NCI-H2107 (cell line): ENCODE measurements at regions not wholly inside any gene's neighbourhood (a gene's known extent, or its start where the extent isn't known, plus 50 kb on each side); places are given as distances from the start of the nearest gene placed in this dataset.

Source experiments
- DNase-seq: peaks from one replicate; lab custom pipeline; 2025; lab: John Stamatoyannopoulos, UW

- no peak for DNase-seq
Measured at GRCh38 chr2:67660015-67660602, 263.0 kb downstream of the ETAA1 start.

GRCh38 chr2:67660871-67661270 is 263.7 kb downstream of the ETAA1 start:
- no peak for DNase-seq

GRCh38 chr2:67662222-67662621 is 265.1 kb downstream of the ETAA1 start:
- no peak for DNase-seq

DNA sequence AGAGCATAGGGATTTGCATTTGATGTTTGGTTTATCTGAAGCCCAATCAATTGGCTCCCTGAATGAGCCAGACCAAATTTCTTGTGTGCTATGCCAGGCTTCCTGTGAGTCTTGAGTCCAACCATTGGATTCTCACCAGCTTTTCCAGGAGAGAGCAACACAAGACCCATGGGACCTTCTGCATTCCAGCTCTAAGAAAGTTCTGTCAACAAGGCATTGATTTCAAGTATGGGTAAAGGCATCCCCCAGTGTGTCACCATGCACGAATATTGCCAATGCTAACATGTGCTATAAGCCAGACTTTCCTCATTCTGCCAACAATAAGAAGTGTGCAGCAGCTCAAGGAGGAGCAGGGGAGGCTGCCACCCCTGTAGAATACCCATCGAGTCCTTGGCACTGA is 266.6 kb downstream of the ETAA1 start:
- no peak for DNase-seq

DNA sequence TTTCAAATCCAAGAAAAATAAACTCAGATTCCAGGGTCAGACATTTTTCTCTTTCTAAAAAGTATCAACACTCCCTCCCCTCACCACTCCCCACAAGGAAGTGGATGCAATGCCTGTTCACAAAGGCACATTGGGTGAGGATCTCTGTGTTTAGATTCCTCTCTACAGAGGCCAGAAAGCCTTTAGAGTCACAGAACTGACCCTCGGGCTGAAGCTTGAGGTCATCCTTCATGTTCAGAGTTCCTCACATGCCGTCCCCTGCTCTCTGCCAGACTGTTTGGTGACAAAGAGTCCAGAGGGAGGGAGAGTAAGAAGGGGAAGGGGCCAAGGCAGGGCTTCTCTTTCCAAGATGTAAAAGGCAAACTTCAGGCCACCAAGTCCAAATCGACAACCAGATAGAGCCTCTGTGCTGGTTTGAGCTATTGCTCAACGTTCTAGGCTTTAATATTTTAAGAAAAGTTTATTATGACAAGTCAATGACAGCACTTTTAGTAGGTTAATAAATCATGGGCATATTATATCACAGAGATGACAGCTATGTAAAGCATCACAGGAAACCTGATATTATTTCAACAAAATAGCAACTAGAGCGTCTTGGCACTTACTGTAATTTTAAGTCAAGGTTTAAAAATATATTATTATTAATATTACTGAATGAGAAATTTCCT is 269.4 kb downstream of the ETAA1 start:
- DNase-seq: no peak

- DNase-seq: no peak
Measured at GRCh38 chr2:67667054-67667908, 270.1 kb downstream of the ETAA1 start.

DNA sequence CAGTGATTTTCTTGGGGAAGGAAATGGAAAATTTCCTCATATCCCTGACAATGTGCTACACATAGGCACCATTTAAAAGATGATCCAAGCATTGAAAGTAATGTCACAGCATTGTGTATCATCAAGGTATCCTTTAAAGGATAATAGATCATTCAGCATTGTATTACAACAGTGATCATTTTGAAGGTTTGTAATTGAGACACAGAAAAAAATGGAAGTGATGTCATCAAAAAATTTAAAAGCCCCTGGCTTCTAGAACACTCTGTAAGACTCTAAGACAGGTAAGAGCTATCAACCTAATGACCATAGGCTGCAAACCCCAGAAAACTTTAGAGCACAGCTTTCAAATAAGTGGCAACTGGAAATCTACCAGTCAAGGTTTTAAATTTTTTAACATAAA is 271.4 kb downstream of the ETAA1 start:
- DNase-seq: no peak

DNA sequence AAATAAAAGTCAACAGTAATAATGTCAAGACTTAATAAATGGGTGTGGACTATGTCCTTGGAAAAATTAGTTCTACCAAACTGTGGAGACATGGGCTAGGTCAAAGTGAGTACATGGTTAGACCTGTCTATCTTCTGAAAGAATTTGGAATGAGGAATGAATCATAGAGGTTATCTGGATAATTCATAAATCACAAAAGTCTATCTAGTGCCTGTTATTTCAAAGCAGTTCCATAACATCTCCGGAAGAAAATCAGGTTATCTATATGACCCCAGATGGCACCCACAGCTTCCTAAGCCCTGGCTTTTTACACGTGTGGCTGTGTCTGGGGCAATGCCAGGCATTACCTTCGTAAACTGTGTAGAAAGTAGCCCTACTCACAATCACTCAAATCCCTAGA is 272.0 kb downstream of the ETAA1 start:
- no peak for DNase-seq

- DNase-seq: no peak
Measured at GRCh38 chr2:67669766-67670165, 272.6 kb downstream of the ETAA1 start.

GRCh38 chr2:67670747-67671183 is 273.6 kb downstream of the ETAA1 start:
- no peak for DNase-seq

DNA sequence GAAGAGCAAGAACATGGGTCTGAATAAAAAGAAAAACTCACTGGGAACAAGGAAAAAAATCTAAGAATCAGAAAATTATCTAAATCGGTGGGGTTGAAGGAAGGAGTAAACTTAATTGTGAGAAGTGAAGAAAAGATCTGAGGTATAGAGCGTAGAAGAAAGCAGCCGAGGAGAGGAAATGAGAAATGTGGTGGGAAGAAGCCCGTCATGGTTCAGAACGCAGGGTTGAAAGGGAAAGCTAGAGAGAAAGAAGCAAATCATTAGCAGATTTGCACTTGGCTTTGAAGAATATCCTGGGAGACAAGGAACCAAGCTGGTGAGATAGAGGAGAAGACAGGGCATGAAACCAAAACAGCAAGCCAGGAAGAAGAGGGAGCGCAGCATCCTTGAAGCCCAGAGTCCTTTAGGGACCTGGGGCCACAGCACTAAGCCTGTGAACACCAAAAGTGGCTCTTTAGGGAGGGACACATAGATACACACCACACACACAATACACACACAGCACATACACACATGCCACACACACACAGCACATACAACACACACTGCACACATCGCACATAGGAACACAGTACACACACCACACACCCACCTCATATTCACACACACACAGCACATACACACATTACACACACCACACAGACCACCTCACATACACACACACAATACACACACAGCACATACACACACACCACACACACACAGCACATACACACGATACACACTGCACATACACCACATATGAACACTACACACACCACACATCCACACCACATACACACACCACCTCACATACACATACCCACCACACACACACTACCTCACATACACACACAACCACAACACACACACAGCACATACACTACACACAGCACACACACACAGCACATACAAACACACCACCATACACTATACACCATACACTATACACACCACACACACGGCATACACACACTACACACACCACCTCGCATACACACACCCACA is 274.6 kb downstream of the ETAA1 start:
- no peak for DNase-seq

DNA sequence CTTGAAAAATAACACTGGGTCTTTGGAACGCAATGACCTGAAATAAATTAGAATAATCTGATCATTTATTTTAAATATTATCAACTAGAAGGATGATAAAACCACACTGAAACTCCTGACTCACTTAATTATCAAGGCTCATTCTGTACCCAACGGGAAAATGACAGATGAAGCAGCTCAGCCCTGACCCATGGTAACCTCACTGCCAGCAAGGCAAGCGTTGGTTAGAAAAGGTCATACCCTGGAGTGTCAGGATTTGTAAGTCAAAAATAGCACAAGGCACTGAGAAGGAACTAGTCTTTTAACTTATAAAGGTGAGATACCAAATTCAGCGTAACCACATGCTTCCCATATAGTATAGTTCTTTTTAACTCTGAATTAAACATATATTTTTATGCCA is 277.5 kb downstream of the ETAA1 start:
- no peak for DNase-seq

DNA sequence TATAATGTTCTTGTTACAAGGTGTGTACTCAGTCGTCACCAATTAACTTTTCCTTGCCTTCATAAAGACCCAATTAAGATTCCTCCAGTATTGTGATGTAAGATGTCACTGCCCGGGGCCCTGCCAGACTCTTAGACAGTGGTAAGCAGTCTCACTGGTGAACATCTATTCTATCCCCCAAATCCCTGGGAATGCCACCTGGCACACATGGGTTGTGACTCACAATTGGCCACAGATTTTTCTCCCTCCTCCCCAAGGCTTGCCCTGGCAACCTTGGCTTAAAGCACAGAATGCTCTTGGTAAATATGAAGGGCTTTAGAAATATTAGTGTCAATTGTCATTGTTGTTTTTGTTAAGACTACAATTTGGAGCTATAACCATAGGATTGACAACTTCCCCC is 287.9 kb downstream of the ETAA1 start:
- DNase-seq: no peak

- no peak for DNase-seq
Measured at GRCh38 chr2:67686254-67686653, 289.1 kb downstream of the ETAA1 start.

GRCh38 chr2:67689186-67689585 is 292.1 kb downstream of the ETAA1 start:
- no peak for DNase-seq

DNA sequence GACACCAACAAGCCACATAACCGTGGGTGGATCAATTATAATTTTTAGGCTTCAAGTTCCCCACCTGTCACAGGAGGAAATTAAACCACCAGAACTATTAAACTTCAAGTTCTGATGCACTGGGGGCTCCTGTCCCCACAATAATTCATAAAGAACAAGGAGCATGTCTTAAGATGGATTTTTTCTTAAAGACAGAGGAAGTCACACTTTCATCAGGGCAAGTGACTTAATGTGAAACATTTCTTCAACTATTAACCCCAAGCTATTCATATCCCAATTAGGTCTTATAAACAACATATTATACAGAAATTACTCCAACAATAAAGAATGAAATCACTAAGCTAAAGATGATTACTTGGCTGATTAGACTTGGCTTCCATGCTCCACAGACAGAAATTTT is 292.5 kb downstream of the ETAA1 start:
- no peak for DNase-seq

DNA sequence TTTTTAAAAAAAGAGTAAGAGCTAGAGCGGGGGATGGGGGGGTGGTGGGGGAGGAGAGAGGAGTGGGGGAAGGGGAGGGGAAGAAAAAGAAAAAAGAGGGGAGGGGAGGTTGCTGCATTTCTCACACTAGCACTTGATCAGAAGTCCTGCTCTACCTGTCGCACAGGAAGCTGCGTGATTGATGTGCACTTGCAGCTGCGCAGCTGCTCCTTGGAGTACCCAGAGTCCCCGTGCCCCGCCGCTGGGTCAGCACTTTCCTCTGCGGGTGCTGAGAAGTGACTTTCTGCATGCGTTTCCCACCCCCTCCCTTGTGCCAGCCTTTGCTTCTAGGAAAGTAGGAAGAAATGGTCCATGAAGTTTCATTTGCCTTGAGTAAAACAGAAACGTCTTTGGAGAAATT is 297.3 kb downstream of the ETAA1 start:
- DNase-seq: no peak

DNA sequence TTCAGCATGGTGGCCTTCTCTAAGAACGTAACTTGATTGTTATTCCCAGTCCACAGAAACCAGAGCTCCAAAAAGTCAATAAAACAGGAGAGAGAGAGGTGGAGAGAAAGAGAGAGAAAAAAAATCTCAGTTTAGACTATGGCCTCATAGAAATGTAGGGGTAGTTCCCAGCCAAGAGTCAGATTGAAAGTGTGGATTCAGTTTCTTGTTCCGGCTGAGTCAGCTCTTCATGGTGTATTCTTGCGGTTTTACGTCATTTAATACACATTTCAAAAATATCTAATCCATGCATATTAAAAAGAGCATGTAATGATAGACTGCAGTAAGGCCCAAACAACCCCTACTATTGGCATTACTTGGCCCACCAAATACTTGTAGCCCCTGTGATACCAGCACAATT is 303.9 kb downstream of the ETAA1 start:
- no peak for DNase-seq

- no peak for DNase-seq
Measured at GRCh38 chr2:67702284-67702683, 305.2 kb downstream of the ETAA1 start.

GRCh38 chr2:67702937-67703336 is 305.8 kb downstream of the ETAA1 start:
- no peak for DNase-seq

- no peak for DNase-seq
Measured at GRCh38 chr2:67706082-67706481, 308.9 kb downstream of the ETAA1 start.

DNA sequence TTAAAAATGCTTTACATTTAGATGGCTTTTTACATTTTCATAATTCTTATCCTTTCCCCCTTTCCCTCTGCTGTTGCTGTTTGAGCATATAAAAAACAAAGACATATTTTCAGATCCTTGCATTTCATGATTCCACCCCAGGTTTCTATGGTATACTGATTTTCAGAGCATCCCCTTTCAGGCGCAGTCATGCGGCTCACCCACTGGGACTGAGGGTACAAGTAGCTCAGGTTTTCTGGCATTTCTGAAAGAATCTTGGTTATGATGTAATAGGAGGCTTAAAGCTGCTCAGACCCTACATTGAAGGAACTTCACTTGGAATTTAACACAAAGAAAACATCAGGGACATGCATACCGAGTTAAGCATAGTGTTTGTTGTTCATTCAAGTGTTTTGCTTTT is 310.8 kb downstream of the ETAA1 start:
- DNase-seq: no peak
